ENCODE measurements at regions not wholly inside any gene's neighbourhood (a gene's known extent, or its start where the extent isn't known, plus 50 kb on each side); places are given as distances from the start of the nearest gene placed in this dataset.
"Not testable (repeated sequence)": the region's sequence is repeated elsewhere in the genome, so short reads cannot be mapped to it uniquely, and the experiment has no call there.

- DNase-seq: no peak
Observed at GRCh38 chr9:96130970-96131369, 171.0 kb downstream of the HSD17B3 start.

- no peak for DNase-seq
Observed at GRCh38 chr9:96129747-96130146, 172.2 kb downstream of the HSD17B3 start.

GRCh38 chr9:96128880-96129279, 173.1 kb downstream of the HSD17B3 start:
- no peak for DNase-seq

- no peak for DNase-seq
Observed at GRCh38 chr9:96126321-96126881, 175.6 kb downstream of the HSD17B3 start.

- DNase-seq: no peak
Observed at GRCh38 chr9:96125624-96126023, 176.4 kb downstream of the HSD17B3 start.

GRCh38 chr9:96122751-96123150, 179.2 kb downstream of the HSD17B3 start:
- no peak for DNase-seq

- no peak for DNase-seq
Observed at GRCh38 chr9:96122282-96122681, 179.7 kb downstream of the HSD17B3 start.

GRCh38 chr9:96121136-96121535, 180.8 kb downstream of the HSD17B3 start:
- DNase-seq: no peak

- no peak for DNase-seq
Observed at GRCh38 chr9:96117398-96118080, 184.4 kb downstream of the HSD17B3 start.

GRCh38 chr9:96116275-96117064, 185.5 kb downstream of the HSD17B3 start:
- DNase-seq: no peak

- DNase-seq: no peak
Observed at GRCh38 chr9:96115836-96116235, 186.1 kb downstream of the HSD17B3 start.

GRCh38 chr9:96113032-96113431, 188.9 kb downstream of the HSD17B3 start:
- no peak for DNase-seq

- no peak for DNase-seq
Observed at GRCh38 chr9:96109680-96110351, 192.2 kb downstream of the HSD17B3 start.

- DNase-seq: no peak
Observed at GRCh38 chr9:96108691-96109380, 193.1 kb downstream of the HSD17B3 start.

- no peak for DNase-seq
Observed at GRCh38 chr9:96107436-96107835, 194.5 kb downstream of the HSD17B3 start.

GRCh38 chr9:96100385-96101300, 201.3 kb downstream of the HSD17B3 start:
- no peak for DNase-seq

GRCh38 chr9:96090630-96091029, 211.3 kb downstream of the HSD17B3 start:
- not testable (repeated sequence) for DNase-seq

GRCh38 chr9:96089452-96090085, 212.4 kb downstream of the HSD17B3 start:
- DNase-seq: no peak

GRCh38 chr9:96088510-96088909, 213.0 kb downstream of the ERCC6L2 start:
- no peak for DNase-seq

GRCh38 chr9:96087669-96088299, 212.3 kb downstream of the ERCC6L2 start:
- DNase-seq: no peak

Measured in activated CD8-positive, alpha-beta memory T cell treated with anti-CD3 and anti-CD28 coated beads, Interleukin-2, amount 50 U/mL, for 4 hours (primary cell).